ENCODE measurements at regions not wholly inside any gene's neighbourhood (a gene's known extent, or its start where the extent isn't known, plus 50 kb on each side); places are given as distances from the start of the nearest gene placed in this dataset.

- TF ChIP-seq, protein P1, sequence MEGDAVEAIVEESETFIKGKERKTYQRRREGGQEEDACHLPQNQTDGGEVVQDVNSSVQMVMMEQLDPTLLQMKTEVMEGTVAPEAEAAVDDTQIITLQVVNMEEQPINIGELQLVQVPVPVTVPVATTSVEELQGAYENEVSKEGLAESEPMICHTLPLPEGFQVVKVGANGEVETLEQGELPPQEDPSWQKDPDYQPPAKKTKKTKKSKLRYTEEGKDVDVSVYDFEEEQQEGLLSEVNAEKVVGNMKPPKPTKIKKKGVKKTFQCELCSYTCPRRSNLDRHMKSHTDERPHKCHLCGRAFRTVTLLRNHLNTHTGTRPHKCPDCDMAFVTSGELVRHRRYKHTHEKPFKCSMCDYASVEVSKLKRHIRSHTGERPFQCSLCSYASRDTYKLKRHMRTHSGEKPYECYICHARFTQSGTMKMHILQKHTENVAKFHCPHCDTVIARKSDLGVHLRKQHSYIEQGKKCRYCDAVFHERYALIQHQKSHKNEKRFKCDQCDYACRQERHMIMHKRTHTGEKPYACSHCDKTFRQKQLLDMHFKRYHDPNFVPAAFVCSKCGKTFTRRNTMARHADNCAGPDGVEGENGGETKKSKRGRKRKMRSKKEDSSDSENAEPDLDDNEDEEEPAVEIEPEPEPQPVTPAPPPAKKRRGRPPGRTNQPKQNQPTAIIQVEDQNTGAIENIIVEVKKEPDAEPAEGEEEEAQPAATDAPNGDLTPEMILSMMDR (IDR thresholded peaks at IDR 0.05) = no peak
- no peak for TF ChIP-seq POLR2A (IDR thresholded peaks at IDR 0.05)
Observed at GRCh38 chr14:98893675-98894074, 378.3 kb downstream of the BCL11B start.
